ENCODE measurements at regions not wholly inside any gene's neighbourhood (a gene's known extent, or its start where the extent isn't known, plus 50 kb on each side); places are given as distances from the start of the nearest gene placed in this dataset.

DNA sequence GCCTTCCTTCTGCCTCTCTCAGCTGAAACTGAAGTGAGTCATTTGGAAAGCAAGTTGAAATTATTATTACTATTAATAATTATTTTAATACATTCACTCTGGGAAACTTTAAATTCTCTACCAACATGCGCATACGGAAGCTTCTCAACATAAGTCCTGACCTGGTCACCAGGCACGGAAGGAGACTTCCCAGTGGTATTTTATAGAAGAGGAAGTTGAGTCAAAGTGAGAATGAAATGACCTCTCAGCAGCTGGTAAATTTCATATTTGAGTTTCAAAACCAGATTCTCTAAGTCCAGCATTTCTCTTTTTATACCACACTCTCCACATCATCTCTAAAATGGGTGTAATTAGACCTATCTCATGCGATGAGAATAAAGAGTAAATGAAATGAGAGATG lies 747.4 kb downstream of the VRK1 start:
- TF ChIP-seq, protein P1, sequence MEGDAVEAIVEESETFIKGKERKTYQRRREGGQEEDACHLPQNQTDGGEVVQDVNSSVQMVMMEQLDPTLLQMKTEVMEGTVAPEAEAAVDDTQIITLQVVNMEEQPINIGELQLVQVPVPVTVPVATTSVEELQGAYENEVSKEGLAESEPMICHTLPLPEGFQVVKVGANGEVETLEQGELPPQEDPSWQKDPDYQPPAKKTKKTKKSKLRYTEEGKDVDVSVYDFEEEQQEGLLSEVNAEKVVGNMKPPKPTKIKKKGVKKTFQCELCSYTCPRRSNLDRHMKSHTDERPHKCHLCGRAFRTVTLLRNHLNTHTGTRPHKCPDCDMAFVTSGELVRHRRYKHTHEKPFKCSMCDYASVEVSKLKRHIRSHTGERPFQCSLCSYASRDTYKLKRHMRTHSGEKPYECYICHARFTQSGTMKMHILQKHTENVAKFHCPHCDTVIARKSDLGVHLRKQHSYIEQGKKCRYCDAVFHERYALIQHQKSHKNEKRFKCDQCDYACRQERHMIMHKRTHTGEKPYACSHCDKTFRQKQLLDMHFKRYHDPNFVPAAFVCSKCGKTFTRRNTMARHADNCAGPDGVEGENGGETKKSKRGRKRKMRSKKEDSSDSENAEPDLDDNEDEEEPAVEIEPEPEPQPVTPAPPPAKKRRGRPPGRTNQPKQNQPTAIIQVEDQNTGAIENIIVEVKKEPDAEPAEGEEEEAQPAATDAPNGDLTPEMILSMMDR (conservative IDR thresholded peaks at IDR 0.05), result no peak
- TF ChIP-seq ZFX (IDR thresholded peaks at IDR 0.05), result no peak
